HepG2 (cell line): ENCODE measurements at regions not wholly inside any gene's neighbourhood (a gene's known extent, or its start where the extent isn't known, plus 50 kb on each side); places are given as distances from the start of the nearest gene placed in this dataset.

Source experiments
- ATAD3A ChIP-seq: sonication (generic); formaldehyde crosslinking; IDR thresholded peaks from 2 replicates; pipeline ENCODE4 v1.4.0; 2020; ENCODE audit warnings: missing genetic modification reagents
- ATF7 ChIP-seq, 2 experiments: fragments of 450-650 bp in 1 of 2; sonication (generic) in 1 of 2; formaldehyde crosslinking in 1 of 2; IDR thresholded peaks; 2 replicates each; pipeline versions ENCODE4 v1.4.0 to v1.6.1; 2016 to 2020; ENCODE audit warnings: antibody characterized with exemption in 1 of 2, mild to moderate bottlenecking in 1 of 2, missing genetic modification reagents in 1 of 2
- ETV5 ChIP-seq: IDR thresholded peaks from 2 replicates; pipeline ENCODE4 v1.6.1; 2018; ENCODE audit warnings: missing biosample characterization, missing genetic modification reagents, inconsistent platforms, borderline replicate concordance
- HNRNPLL ChIP-seq: fragments of 200-400 bp; formaldehyde crosslinking; IDR thresholded peaks from 2 replicates; pipeline ENCODE4 v1.6.1; 2017; ENCODE audit warnings: mild to moderate bottlenecking, low read depth, low read length; ENCODE audit not compliant: poor library complexity, severe bottlenecking
- IRF2 ChIP-seq: IDR thresholded peaks from 2 replicates; pipeline ENCODE4 v1.6.1; 2018; ENCODE audit warnings: missing genetic modification reagents, missing compliant biosample characterization
- JUND ChIP-seq: sonication (generic); formaldehyde crosslinking; IDR thresholded peaks from 2 replicates; pipeline ENCODE4 v1.8.0; 2022; ENCODE audit warnings: mild to moderate bottlenecking, missing genetic modification reagents
- MYC ChIP-seq: sonication (generic); formaldehyde crosslinking; IDR thresholded peaks from 2 replicates; pipeline ENCODE4 v1.9.0; 2021; ENCODE audit warnings: missing genetic modification reagents, borderline replicate concordance
- NCOA2 ChIP-seq: sonication (generic); formaldehyde crosslinking; IDR thresholded peaks from 2 replicates; pipeline ENCODE4 v1.8.0; 2022; ENCODE audit warnings: inconsistent platforms
- NR2F6 ChIP-seq, 2 experiments: IDR thresholded peaks; 2 replicates each; pipeline ENCODE4 v1.6.1; 2016; ENCODE audit warnings: antibody characterized with exemption in 1 of 2, mild to moderate bottlenecking in 1 of 2
- RAD21 ChIP-seq: fragments of 450-650 bp; formaldehyde crosslinking; IDR thresholded peaks from 2 replicates; pipeline ENCODE4 v1.5.0; 2020; ENCODE audit warnings: mild to moderate bottlenecking
- SRSF1 ChIP-seq: fragments of 200-400 bp; formaldehyde crosslinking; optimal IDR thresholded peaks from 2 replicates; pipeline ENCODE3; 2017; ENCODE audit warnings: mild to moderate bottlenecking, low read depth, low read length, moderate library complexity
- STAG1 ChIP-seq: sonication (generic); formaldehyde crosslinking; IDR thresholded peaks from 2 replicates; pipeline ENCODE4 v1.4.0; 2020; ENCODE audit warnings: missing genetic modification reagents
- TAF1 ChIP-seq: sonication (generic); formaldehyde crosslinking; IDR thresholded peaks from 2 replicates; pipeline ENCODE4 v1.4.0; 2020; ENCODE audit warnings: missing genetic modification reagents
- ZBTB3 ChIP-seq: sonication (generic); formaldehyde crosslinking; IDR thresholded peaks from 2 replicates; pipeline ENCODE4 v1.4.0; 2020; ENCODE audit warnings: low read depth, mild to moderate bottlenecking, moderate library complexity, missing genetic modification reagents, borderline replicate concordance
- ZIK1 ChIP-seq: sonication (generic); formaldehyde crosslinking; IDR thresholded peaks from 2 replicates; pipeline ENCODE4 v1.5.0; 2020; ENCODE audit warnings: mild to moderate bottlenecking, low read depth, missing genetic modification reagents, borderline replicate concordance
- ZNF296 ChIP-seq: sonication (generic); formaldehyde crosslinking; conservative IDR thresholded peaks from 2 replicates; pipeline ENCODE4 v1.5.0; 2020; ENCODE audit warnings: mild to moderate bottlenecking, missing genetic modification reagents
- ZNF441 ChIP-seq: sonication (generic); formaldehyde crosslinking; IDR thresholded peaks from 2 replicates; pipeline ENCODE4 v1.7.0; 2021; ENCODE audit warnings: missing genetic modification reagents, borderline replicate concordance
- ZNF629 ChIP-seq: sonication (generic); formaldehyde crosslinking; conservative IDR thresholded peaks from 2 replicates; pipeline ENCODE4 v1.5.0; 2020; ENCODE audit warnings: missing genetic modification reagents
- TF ChIP-seq, protein P1 (sequence below): sonication (generic); formaldehyde crosslinking; IDR thresholded peaks from 2 replicates; pipeline ENCODE4 v1.4.0; 2020; ENCODE audit warnings: mild to moderate bottlenecking, missing genetic modification reagents, borderline replicate concordance
- TF ChIP-seq, protein P2 (sequence below): sonication (generic); formaldehyde crosslinking; IDR thresholded peaks from 2 replicates; pipeline ENCODE4 v1.5.0; 2020; ENCODE audit warnings: missing genetic modification reagents
- TF ChIP-seq, protein P3 (sequence below): sonication (generic); formaldehyde crosslinking; IDR thresholded peaks from 2 replicates; pipeline ENCODE4 v1.4.0; 2020; ENCODE audit warnings: missing genetic modification reagents

DNA sequence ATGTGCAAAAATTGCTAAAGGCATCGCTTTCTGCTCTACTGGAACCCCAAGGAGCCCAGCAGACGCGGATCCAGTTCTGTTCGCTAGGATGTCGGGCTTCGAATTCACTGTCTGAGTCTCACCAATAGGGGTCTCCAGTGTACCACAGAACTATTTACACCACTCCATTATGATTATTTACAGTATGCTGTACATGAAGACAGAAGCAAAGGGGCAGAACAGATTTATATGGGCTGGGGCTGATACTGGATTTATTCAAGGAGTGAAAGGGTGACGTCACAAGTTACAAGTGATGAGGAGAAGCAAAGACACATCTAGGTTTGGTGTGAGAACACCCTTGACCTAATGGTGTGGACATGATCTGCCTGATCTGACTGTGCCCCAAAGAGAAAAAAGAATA, 185.3 kb upstream of the ATP5MC3 start (continued):
- TF ChIP-seq, protein P1, sequence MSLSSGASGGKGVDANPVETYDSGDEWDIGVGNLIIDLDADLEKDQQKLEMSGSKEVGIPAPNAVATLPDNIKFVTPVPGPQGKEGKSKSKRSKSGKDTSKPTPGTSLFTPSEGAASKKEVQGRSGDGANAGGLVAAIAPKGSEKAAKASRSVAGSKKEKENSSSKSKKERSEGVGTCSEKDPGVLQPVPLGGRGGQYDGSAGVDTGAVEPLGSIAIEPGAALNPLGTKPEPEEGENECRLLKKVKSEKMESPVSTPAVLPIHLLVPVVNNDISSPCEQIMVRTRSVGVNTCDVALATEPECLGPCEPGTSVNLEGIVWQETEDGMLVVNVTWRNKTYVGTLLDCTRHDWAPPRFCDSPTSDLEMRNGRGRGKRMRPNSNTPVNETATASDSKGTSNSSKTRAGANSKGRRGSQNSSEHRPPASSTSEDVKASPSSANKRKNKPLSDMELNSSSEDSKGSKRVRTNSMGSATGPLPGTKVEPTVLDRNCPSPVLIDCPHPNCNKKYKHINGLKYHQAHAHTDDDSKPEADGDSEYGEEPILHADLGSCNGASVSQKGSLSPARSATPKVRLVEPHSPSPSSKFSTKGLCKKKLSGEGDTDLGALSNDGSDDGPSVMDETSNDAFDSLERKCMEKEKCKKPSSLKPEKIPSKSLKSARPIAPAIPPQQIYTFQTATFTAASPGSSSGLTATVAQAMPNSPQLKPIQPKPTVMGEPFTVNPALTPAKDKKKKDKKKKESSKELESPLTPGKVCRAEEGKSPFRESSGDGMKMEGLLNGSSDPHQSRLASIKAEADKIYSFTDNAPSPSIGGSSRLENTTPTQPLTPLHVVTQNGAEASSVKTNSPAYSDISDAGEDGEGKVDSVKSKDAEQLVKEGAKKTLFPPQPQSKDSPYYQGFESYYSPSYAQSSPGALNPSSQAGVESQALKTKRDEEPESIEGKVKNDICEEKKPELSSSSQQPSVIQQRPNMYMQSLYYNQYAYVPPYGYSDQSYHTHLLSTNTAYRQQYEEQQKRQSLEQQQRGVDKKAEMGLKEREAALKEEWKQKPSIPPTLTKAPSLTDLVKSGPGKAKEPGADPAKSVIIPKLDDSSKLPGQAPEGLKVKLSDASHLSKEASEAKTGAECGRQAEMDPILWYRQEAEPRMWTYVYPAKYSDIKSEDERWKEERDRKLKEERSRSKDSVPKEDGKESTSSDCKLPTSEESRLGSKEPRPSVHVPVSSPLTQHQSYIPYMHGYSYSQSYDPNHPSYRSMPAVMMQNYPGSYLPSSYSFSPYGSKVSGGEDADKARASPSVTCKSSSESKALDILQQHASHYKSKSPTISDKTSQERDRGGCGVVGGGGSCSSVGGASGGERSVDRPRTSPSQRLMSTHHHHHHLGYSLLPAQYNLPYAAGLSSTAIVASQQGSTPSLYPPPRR (CRISPR knock-in tag) = no peak
- TF ChIP-seq ATF7 (IDR thresholded peaks at IDR 0.05) (peak; percentile 97), ATF7 (CRISPR knock-in tag; IDR thresholded peaks at IDR 0.05) (no peak), JUND (CRISPR knock-in tag) (no peak), MYC (CRISPR knock-in tag) (no peak), ATAD3A (CRISPR knock-in tag) (no peak), IRF2 (CRISPR knock-in tag) (0 out of 2 replicates have a peak, but pooled peaks have one; percentile 29), NR2F6 (IDR thresholded peaks at IDR 0.05) (no peak), NR2F6 (CRISPR knock-in tag; IDR thresholded peaks at IDR 0.05) (no peak), ZBTB3 (CRISPR knock-in tag) (no peak), ZNF441 (CRISPR knock-in tag) (peak; percentile 85), NCOA2 (no peak), ZIK1 (no peak), ZNF629 (CRISPR knock-in tag) (no peak), SRSF1 (no peak), STAG1 (CRISPR knock-in tag) (peak; percentile 94), HNRNPLL (no peak), ETV5 (CRISPR knock-in tag) (no peak), ZNF296 (CRISPR knock-in tag) (no peak), RAD21 (CRISPR knock-in tag) (peak; percentile 84), TAF1 (CRISPR knock-in tag) (no peak)
- TF ChIP-seq, protein P2, sequence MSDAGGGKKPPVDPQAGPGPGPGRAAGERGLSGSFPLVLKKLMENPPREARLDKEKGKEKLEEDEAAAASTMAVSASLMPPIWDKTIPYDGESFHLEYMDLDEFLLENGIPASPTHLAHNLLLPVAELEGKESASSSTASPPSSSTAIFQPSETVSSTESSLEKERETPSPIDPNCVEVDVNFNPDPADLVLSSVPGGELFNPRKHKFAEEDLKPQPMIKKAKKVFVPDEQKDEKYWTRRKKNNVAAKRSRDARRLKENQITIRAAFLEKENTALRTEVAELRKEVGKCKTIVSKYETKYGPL (CRISPR knock-in tag) = no peak
- TF ChIP-seq, protein P3, sequence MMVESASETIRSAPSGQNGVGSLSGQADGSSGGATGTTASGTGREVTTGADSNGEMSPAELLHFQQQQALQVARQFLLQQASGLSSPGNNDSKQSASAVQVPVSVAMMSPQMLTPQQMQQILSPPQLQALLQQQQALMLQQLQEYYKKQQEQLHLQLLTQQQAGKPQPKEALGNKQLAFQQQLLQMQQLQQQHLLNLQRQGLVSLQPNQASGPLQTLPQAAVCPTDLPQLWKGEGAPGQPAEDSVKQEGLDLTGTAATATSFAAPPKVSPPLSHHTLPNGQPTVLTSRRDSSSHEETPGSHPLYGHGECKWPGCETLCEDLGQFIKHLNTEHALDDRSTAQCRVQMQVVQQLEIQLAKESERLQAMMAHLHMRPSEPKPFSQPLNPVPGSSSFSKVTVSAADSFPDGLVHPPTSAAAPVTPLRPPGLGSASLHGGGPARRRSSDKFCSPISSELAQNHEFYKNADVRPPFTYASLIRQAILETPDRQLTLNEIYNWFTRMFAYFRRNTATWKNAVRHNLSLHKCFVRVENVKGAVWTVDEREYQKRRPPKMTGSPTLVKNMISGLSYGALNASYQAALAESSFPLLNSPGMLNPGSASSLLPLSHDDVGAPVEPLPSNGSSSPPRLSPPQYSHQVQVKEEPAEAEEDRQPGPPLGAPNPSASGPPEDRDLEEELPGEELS = no peak
- TF ChIP-seq, all 625 proteins: peak for 14
